Thyroid gland (tissue), 4 donors: ENCODE measurements at regions not wholly inside any gene's neighbourhood (a gene's known extent, or its start where the extent isn't known, plus 50 kb on each side); places are given as distances from the start of the nearest gene placed in this dataset.

Source experiments
- POLR2A ChIP-seq, 2 donors: fragments of 450-650 bp; IDR thresholded peaks; one replicate each; pipeline ENCODE4 v1.6.1; 2017; ENCODE audit warnings: antibody characterized with exemption in 2 of 2, mild to moderate bottlenecking in 2 of 2, moderate library complexity in 1 of 2
- TF ChIP-seq, protein P1 (sequence below), 6 experiments: fragments of 200-600 bp in 3 of 6; fragments of 450-650 bp in 3 of 6; sonication (generic) in 3 of 6; IDR thresholded peaks; one replicate each; pipeline ENCODE4 v1.5.1; 2016 to 2019; ENCODE audit warnings: antibody characterized with exemption in 6 of 6, mild to moderate bottlenecking in 2 of 6, inconsistent platforms in 1 of 6, moderate library complexity in 1 of 6

DNA sequence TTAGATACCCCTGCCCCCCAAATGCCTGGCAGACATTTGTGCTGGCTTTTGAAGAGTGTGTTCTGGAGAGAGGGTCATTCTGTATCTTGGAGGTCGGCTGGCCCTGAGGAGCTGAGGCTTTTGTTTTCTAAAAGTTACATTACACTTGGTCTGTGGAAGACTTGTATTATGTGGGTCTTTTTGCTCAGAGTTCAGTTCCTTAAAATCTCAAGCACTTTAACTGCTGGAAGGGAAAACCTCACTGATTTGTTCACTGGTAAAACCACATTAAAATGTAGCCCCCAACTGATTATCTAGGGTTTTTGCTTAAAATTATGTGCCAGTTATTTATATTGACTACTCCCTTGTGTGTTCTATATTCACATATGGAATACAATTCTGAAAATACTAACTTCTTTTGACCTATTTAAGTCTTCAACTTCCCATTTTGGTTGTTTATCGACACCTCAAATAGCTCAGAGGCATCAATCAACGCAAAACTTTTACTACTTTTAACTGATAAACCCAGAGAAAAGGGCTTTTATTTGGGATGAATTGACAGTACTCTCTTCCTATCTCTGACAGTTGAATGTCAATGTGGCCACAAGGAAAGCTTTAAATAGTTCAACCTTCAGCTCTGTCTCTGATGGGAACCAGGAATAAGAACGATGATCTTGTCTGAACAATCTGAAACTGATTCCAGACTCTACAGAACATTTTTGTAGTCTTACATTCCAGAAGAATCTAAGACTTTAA is 54.0 kb upstream of the MAP3K1 start:
- TF ChIP-seq, protein P1, sequence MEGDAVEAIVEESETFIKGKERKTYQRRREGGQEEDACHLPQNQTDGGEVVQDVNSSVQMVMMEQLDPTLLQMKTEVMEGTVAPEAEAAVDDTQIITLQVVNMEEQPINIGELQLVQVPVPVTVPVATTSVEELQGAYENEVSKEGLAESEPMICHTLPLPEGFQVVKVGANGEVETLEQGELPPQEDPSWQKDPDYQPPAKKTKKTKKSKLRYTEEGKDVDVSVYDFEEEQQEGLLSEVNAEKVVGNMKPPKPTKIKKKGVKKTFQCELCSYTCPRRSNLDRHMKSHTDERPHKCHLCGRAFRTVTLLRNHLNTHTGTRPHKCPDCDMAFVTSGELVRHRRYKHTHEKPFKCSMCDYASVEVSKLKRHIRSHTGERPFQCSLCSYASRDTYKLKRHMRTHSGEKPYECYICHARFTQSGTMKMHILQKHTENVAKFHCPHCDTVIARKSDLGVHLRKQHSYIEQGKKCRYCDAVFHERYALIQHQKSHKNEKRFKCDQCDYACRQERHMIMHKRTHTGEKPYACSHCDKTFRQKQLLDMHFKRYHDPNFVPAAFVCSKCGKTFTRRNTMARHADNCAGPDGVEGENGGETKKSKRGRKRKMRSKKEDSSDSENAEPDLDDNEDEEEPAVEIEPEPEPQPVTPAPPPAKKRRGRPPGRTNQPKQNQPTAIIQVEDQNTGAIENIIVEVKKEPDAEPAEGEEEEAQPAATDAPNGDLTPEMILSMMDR (IDR thresholded peaks at IDR 0.05), result no peak
- no peak for TF ChIP-seq POLR2A (IDR thresholded peaks at IDR 0.05)
